PC-3 (cell line): ENCODE measurements at regions not wholly inside any gene's neighbourhood (a gene's known extent, or its start where the extent isn't known, plus 50 kb on each side); places are given as distances from the start of the nearest gene placed in this dataset.
"Not testable (repeated sequence)": the region's sequence is repeated elsewhere in the genome, so short reads cannot be mapped to it uniquely, and the experiment has no call there.

ENCODE experiments used
- ATAC-seq: fragments of 200-7000 bp; cut with Tn5 transposase; 2 replicates; pipeline ENCODE4 v1.9.1; 2020; ENCODE audit warnings: mild to moderate bottlenecking, moderate library complexity
- BruUV-seq: library from RNA; stranded (reverse); fragments of 400-500 nt; replicated peaks from 2 replicates; lab custom pipeline; 2021; lab: Mats Ljungman, UMichigan
- CTCF ChIA-PET: fragments of 300-600 bp; sonication (Branson Sonifier 250); formaldehyde crosslinking; loops from one replicate; lab custom pipeline; 2022; ENCODE audit warnings: antibody characterized with exemption; lab: Charles Lee
- POLR2A ChIA-PET: fragments of 300-600 bp; sonication (Branson Sonifier 250); formaldehyde crosslinking; loops from one replicate; lab custom pipeline; 2022; ENCODE audit warnings: antibody characterized with exemption; ENCODE audit not compliant: unreplicated experiment; lab: Charles Lee
- DNase-seq: peaks from one replicate; pipeline ENCODE4 v3.0.0-alpha.2; 2015
- H2AFZ ChIP-seq: fragments of 300-600 bp; sonication (generic); 2 replicates; pipeline ENCODE4 v1.6.0; 2016; ENCODE audit warnings: antibody characterized with exemption, low read length
- H3F3A ChIP-seq: fragments of 300-600 bp; sonication (generic); one replicate; pipeline ENCODE4 v1.6.0; 2017; ENCODE audit warnings: antibody characterized with exemption, low read length, control low read depth, mild to moderate bottlenecking; ENCODE audit not compliant: unreplicated experiment
- H3K27ac ChIP-seq: fragments of 300-600 bp; sonication (generic); 2 replicates; pipeline ENCODE4 v1.5.1; 2016; ENCODE audit warnings: mild to moderate bottlenecking, low read length
- H3K27me3 ChIP-seq: fragments of 300-600 bp; sonication (generic); 2 replicates; pipeline ENCODE4 v1.6.1; 2016; ENCODE audit warnings: low read length, mixed read lengths
- H3K36me3 ChIP-seq: fragments of 300-600 bp; sonication (generic); 2 replicates; pipeline ENCODE4 v1.6.1; 2016; ENCODE audit warnings: low read depth, mixed run types, low read length, mixed read lengths
- H3K4me1 ChIP-seq: fragments of 300-600 bp; sonication (generic); 2 replicates; pipeline ENCODE4 v1.5.1; 2016; ENCODE audit warnings: low read length; ENCODE audit not compliant: insufficient read depth
- H3K4me2 ChIP-seq: fragments of 300-600 bp; sonication (generic); 2 replicates; pipeline ENCODE4 v1.6.0; 2016; ENCODE audit warnings: low read length
- H3K4me3 ChIP-seq: fragments of 300-600 bp; sonication (generic); 2 replicates; pipeline ENCODE4 v1.5.1; 2016; ENCODE audit warnings: mild to moderate bottlenecking, low read length, mixed read lengths
- H3K79me2 ChIP-seq: fragments of 300-600 bp; sonication (generic); 2 replicates; pipeline ENCODE4 v1.6.1; 2017; ENCODE audit warnings: low read length, mixed read lengths
- H3K9ac ChIP-seq: fragments of 300-600 bp; sonication (generic); 2 replicates; pipeline ENCODE4 v1.6.0; 2016; ENCODE audit warnings: mild to moderate bottlenecking, low read length
- H3K9me2 ChIP-seq: fragments of 300-600 bp; sonication (generic); replicated peaks from 2 replicates; pipeline ENCODE4 v1.6.1; 2016; ENCODE audit warnings: mixed run types, low read length, mixed read lengths
- H3K9me3 ChIP-seq: fragments of 300-600 bp; sonication (generic); 2 replicates; pipeline ENCODE4 v1.6.1; 2016; ENCODE audit warnings: low read length, mixed read lengths
- H4K20me1 ChIP-seq: fragments of 300-600 bp; sonication (generic); 2 replicates; pipeline ENCODE4 v1.6.1; 2016; ENCODE audit warnings: low read length, mixed read lengths
- EZH2 ChIP-seq: fragments of 300-600 bp; sonication (generic); IDR thresholded peaks from one replicate; pipeline ENCODE4 v1.6.1; 2017; ENCODE audit warnings: antibody characterized with exemption, mild to moderate bottlenecking, low read length; ENCODE audit not compliant: unreplicated experiment
- EZH2phosphoT487 ChIP-seq: fragments of 300-600 bp; sonication (generic); IDR thresholded peaks from 2 replicates; pipeline ENCODE4 v1.6.1; 2018; ENCODE audit warnings: mild to moderate bottlenecking, antibody characterized with exemption, low read length, borderline replicate concordance
- intact Hi-C: fragments of 100-400 bp; cut with micrococcal nuclease; formaldehyde crosslinking; loops from 2 replicates; pipeline ENCODE4 v1.9.0; 2023
- TF ChIP-seq, protein P1 (sequence below): fragments of 300-600 bp; sonication (generic); conservative IDR thresholded peaks from 2 replicates; pipeline ENCODE4 v1.5.1; 2017; ENCODE audit warnings: antibody characterized with exemption, low read depth, mild to moderate bottlenecking, low read length

DNA sequence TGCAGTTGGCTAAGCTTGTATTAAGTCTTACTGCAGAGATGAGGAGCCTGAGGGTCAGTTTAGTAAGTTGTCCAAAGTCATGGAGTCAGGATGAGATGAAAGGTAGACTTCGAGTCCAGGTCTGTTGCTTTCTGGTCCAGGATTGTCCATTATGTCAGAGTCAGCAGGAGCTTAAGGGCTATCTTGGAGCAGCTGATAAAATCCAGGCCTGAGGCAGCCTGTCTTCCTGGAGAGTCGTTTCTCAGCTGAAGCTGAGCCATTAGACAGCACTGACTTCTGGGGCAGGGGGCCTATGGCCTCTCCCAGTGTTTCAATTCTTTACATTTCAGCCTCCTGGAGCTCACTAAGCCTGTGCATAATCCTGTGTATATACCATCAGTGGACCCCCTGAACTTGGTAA, 219.5 kb upstream of the GAP43 start:
- no peaks in the 10 kb centered on the region for H3K4me1 ChIP-seq
- no TSS peak for BruUV-seq
- H3K4me2 ChIP-seq, result no peak overlapping the region
- no peaks in the 10 kb centered on the region for H3K9me3 ChIP-seq
- H4K20me1 ChIP-seq, result no peaks in the 10 kb centered on the region
- H3K27ac ChIP-seq, result no peak overlapping the region
- no peaks in the 10 kb centered on the region for H3K9me2 ChIP-seq
- DNase-seq (no peak), ATAC-seq (no peak)
- H3K9ac ChIP-seq, result no peak overlapping the region
- intact Hi-C loops, result no loop called here
- no peak for TF ChIP-seq EZH2phosphoT487
- TF ChIP-seq, protein P1, sequence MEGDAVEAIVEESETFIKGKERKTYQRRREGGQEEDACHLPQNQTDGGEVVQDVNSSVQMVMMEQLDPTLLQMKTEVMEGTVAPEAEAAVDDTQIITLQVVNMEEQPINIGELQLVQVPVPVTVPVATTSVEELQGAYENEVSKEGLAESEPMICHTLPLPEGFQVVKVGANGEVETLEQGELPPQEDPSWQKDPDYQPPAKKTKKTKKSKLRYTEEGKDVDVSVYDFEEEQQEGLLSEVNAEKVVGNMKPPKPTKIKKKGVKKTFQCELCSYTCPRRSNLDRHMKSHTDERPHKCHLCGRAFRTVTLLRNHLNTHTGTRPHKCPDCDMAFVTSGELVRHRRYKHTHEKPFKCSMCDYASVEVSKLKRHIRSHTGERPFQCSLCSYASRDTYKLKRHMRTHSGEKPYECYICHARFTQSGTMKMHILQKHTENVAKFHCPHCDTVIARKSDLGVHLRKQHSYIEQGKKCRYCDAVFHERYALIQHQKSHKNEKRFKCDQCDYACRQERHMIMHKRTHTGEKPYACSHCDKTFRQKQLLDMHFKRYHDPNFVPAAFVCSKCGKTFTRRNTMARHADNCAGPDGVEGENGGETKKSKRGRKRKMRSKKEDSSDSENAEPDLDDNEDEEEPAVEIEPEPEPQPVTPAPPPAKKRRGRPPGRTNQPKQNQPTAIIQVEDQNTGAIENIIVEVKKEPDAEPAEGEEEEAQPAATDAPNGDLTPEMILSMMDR, result no peak
- no peak for TF ChIP-seq EZH2
- no peaks in the 10 kb centered on the region for H3K36me3 ChIP-seq
- H2AFZ ChIP-seq, result no peak overlapping the region
- ChIA-PET CTCF (no interaction called here), POLR2A (interaction anchor here (0.5 kb wide), 1 partner anchor 725 kb away, joined by 4 read pairs; no protein-coding TSS in a partner anchor)
- no peak overlapping the region for H3K4me3 ChIP-seq
- no peaks in the 10 kb centered on the region for H3K27me3 ChIP-seq
- H3K79me2 ChIP-seq, result no peaks in the 10 kb centered on the region
- no peaks in the 10 kb centered on the region for H3F3A ChIP-seq

DNA sequence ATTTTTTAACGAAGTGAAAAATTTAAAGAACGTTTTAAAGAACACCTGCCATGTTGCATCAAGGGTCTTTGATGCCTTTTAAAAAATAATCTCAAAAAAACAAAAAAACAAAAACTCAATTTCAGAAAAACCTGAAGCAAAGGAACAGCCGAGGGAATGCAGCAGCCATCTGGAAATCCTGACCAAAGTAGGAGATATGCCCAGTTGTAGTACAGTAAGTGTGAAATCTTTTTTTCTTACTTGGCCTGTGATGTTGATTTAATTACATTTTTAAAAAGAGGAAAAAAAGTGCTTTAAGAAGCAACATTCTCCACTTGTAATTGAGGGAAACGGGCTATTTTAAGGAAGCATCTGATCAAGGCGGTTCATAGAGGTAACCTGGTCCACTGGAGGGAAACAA, 213.7 kb upstream of the GAP43 start:
- Histone ChIP-seq H3K79me2 (no peaks in the 10 kb centered on the region), H2AFZ (no peak overlapping the region), H3F3A (no peaks in the 10 kb centered on the region), H3K27ac (no peak overlapping the region), H3K9me2 (no peaks in the 10 kb centered on the region), H3K27me3 (no peaks in the 10 kb centered on the region), H3K9ac (no peak overlapping the region), H3K36me3 (no peaks in the 10 kb centered on the region), H3K9me3 (no peaks in the 10 kb centered on the region), H4K20me1 (no peaks in the 10 kb centered on the region), H3K4me3 (no peak overlapping the region), H3K4me2 (no peak overlapping the region), H3K4me1 (no peaks in the 10 kb centered on the region)
- intact Hi-C loops, result no loop called here
- POLR2A ChIA-PET, result no interaction called here
- BruUV-seq, result no TSS peak
- no peak for DNase-seq
- CTCF ChIA-PET, result no interaction called here
- TF ChIP-seq EZH2 (no peak), EZH2phosphoT487 (no peak)
- TF ChIP-seq, protein P1, result no peak
- no peak for ATAC-seq

DNA sequence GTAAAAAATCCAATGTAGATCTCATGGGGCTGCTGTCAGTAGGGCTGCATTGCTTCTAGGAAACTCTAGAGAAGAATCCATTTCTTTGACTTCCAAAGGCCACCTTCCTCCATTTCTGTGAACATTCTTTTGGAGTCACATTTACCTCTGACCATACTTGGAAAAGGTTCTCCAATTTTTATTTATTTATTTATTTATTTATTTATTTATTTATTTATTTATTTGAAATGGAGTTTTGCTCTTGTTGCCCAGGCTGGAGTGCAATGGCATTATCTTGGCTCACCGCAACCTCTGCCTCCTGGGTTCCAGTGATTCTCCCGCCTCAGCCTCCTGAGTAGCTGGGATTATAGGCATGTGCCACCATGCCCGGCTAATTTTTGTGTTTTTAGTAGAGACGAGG, 208.7 kb upstream of the GAP43 start:
- ATAC-seq, CTCF ChIA-PET, H3K9ac ChIP-seq, H3K4me3 ChIP-seq, DNase-seq, H3K4me2 ChIP-seq, H3K36me3 ChIP-seq, H3F3A ChIP-seq, H3K9me2 ChIP-seq, intact Hi-C loops, BruUV-seq, H3K27me3 ChIP-seq, H4K20me1 ChIP-seq, H3K27ac ChIP-seq, H3K9me3 ChIP-seq, POLR2A ChIA-PET, H3K79me2 ChIP-seq, H2AFZ ChIP-seq, H3K4me1 ChIP-seq: not testable (repeated sequence)
